NCI-H748 treated with DMSO at 0.1 percent for 48 hours (cell line): ENCODE measurements at regions not wholly inside any gene's neighbourhood (a gene's known extent, or its start where the extent isn't known, plus 50 kb on each side); places are given as distances from the start of the nearest gene placed in this dataset.

Experiments used
- DNase-seq: peaks from one replicate; lab custom pipeline; 2025; lab: John Stamatoyannopoulos, UW

- no peak for DNase-seq
Observed at GRCh38 chr11:115036406-115037180, 358.3 kb downstream of the NXPE2 start.

GRCh38 chr11:115042002-115042401 is 363.7 kb downstream of the NXPE2 start:
- no peak for DNase-seq

DNA sequence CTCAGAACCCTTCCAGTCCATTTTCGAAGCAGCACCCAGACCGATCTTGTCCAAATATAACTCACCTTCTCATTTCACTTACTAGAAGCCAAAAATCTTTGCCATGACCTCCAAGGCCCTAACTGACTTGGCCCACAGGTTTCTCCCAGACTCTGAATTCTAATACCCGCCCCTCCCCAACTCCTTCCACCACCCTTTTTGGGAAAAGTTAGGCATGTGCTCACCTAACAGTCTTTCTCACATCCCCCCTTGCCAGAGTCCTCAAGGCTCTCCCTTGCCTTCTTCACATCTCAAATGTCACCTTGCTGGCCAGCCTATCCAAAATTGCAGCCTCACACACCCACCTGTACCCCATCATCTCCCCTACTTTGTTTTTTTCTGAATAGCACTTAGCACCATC is 369.3 kb downstream of the NXPE2 start:
- no peak for DNase-seq

GRCh38 chr11:115049796-115050195 is 371.5 kb downstream of the NXPE2 start:
- no peak for DNase-seq

DNA sequence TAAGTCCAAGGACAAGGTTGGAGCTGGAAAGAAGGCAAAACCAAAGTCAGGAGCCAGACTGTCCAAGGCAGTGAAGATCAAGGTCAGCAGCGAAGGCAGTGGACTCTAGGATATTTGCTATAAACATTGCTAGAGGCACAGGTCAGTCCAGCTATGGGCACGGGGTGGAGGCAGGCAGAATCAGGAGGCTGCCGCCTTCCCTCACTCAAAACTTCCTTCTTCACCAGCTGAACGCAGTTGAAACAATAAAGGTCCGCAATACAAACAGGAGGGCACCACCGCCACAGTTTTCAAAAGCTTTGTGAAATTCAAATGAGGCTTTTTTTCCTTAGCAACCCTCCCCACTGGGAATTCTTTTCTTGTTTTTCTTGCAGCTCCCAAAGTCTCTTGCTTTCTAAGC is 372.4 kb downstream of the NXPE2 start:
- DNase-seq: no peak

DNA sequence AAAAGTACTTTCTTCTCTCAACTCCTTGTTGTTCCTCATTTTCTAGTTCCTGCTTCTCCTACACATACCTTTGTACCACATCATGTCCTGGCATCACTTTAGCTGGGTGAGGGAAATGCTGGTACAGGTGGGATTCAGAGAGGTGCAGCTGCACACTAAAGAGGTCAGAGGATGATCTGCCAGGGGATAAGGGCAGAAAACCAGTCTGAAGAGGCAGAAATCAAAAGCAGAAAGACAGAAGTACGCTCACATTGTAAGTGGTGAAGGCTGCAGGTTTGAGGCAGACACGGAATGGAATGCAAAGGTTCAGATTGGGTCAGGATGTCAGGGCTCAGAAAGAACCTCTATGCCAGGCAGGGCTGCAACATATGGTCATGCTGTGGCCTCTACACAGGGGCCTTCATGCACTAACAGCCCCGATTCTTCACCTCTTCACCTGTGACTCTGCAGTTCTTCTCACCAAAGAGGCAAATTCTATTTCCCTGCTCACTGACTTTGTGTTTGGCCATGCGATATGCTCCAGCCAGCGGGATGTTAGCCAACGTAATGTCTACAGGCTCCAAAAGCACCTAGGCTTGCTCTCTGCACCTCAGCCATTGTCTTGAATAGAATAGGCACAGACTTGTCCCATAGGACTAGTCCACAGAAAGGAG is 373.7 kb downstream of the NXPE2 start:
- DNase-seq: no peak

- no peak for DNase-seq
Observed at GRCh38 chr11:115052601-115053000, 374.3 kb downstream of the NXPE2 start.

DNA sequence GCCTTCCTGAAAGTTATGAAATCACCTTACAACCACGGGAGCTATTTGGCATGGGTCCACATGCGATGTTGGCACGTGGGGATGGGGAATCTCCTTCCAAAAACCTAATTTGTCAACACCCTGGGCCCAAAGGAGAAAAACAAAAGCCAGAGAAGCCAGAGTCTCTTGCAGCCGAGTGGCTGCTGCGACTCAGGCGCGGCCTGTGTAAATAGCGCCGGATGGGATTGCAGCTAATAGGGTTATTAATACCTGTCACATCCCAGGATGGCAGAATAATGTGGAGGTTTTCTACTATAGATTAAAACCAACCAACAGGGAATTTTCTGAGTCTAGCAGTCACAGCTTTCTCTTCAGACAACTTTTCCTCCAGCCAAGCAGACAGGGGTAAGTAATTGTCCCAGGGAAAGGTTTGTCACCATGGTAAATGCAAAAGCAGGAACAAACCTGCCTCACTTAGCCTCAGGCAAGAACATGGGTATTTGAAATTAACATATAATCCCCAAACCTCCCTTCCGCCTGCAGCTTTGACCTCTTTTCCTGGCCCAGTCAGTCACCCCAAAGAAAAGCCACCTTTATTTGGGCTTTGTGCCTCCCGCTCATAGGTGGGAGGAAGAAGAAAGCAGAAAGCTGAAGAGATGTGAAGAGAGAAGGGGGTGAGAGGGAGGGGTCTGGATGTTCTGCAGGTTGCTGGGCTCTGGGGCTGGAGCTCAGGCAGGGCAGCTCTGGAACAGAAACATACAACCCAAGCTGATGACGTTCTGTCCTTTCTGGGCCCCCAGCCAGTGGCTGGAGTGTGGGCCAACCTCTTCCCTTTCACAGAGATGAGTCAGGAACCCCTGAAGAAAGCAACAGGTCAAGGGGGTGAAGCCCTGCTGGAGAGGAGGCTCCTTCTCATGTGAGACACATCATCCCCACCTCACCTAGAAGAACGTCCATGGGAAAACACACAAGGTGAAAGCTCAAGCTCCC is 376.5 kb downstream of the NXPE2 start:
- peak; percentile 0 for DNase-seq

- no peak for DNase-seq
Observed at GRCh38 chr11:115056514-115056913, 378.2 kb downstream of the NXPE2 start.

- DNase-seq: no peak
Observed at GRCh38 chr11:115060840-115061239, 382.5 kb downstream of the NXPE2 start.

DNA sequence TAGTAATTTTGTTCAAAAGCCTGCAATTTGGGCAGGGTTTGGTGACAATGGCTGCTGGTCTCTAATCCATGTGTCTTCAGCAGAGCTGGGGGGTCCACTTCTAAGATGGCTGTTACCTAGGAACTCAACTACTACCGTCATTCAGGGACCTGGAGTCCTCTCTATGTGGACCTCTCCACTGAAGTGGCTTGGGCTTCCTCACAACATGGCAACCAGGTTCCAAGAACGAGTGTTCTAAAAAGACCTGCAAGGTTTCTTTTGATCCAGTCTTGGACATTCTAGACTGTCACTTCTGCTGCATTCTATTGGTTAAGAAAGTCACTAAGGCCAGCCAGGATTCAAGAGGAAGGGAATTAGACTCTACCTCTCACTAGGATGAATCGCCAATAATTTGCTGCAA is 387.0 kb downstream of the NXPE2 start:
- no peak for DNase-seq

DNA sequence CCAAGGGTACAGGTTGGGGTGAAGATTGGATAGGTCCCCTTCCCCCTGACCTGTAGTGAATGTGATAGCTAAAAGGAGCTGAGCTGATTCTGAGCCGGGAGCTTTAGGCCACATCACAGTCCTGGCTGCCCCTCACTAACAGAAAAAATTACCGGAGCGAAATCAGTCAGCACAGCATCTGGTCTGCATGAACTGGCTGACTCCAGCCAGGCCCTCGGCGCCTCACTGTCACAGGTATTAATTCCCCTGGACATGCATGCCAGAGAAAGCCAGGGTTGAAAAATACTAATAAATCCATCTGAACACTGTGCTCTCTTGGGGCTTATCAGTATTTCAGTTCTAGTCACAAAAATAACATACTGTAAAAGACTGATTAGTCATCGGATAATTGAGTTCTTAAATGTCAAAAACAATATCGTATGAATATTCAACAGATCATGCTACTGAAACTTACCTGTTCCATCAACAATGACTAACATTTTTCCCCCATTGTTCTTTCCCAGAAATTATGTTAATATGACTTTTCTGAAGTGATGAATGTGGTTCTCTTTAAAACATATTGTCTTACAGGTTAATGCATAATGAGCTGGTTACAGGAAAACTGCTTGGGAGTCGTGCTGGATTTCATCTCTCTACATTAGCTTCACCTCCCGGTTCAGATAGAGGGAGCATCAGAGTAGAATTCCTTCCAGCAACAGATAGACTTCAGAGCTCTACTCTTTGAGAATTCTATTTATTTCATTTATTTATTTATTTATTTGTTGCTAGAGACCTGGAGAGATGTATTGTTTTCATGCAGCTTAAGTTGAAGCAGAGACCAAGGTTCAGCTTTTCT is 387.7 kb downstream of the NXPE2 start:
- no peak for DNase-seq

DNA sequence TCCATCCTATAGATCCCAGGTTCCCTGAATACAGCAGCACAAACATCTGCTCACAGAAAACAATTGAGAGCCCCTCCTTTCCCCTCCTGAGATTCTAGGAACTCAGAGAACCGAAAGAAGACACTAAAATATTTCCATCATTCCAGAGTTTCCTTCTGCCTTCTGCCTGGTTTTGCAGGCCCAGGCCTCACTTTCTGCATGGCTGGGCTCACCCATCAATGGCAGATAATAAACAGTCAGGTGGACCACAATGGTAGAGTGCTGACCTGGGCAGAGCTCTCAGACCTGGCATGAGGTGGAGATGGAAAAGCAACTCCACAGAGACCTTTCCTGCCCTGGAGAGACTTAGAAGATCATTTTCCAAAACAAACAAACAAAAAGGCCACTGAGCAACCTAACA is 389.1 kb downstream of the NXPE2 start:
- no peak for DNase-seq

DNA sequence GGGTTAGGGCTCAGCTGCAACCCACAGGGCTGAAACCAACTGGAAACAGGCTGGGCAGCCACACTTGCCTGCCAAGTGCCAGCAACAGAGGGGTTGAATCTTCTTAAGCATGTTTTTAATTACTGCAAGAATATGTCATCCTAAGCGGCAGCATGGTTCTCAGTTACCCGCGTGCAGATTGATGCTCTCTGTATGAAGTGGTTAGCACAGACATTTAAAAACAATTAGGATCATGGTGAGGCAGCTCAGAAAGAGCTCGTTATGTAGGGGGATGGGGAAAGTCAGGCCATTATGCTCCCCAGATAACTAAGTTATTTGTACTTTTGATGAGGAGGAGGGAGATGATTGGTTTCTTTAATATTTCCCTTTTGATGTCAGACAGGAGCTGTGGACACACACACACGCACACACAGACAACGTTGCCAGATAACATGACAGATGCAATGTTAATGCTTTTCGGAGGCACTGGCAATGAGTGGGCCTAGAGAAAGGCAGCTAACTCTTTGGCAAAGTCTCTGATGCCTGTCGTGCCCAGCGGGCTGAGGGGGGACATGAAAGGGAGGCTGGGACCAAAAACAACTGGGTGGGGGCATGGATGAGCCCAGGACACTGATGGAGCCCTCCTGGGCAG is 389.7 kb downstream of the NXPE2 start:
- DNase-seq: no peak

GRCh38 chr11:115069599-115069998 is 391.3 kb downstream of the NXPE2 start:
- DNase-seq: no peak

DNA sequence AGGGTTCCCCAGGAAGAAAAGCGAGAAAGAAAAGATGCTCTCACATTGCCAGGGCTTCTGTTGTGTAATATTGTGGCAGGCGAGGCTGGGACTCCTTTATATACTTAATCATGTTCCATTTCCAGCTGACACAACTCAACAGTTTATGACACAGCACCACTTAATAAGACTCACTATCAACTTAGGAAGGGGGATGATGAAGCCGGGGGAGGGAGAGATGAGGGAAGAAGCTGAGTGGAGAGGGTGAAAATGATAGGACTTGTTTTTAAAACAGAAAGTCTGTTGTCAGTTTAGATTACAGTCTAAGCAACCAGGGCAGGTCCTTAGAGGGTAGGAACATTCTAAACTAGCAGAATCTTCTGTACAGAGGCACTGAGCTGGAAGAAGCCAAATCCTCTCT is 397.0 kb downstream of the NXPE2 start:
- DNase-seq: no peak

DNA sequence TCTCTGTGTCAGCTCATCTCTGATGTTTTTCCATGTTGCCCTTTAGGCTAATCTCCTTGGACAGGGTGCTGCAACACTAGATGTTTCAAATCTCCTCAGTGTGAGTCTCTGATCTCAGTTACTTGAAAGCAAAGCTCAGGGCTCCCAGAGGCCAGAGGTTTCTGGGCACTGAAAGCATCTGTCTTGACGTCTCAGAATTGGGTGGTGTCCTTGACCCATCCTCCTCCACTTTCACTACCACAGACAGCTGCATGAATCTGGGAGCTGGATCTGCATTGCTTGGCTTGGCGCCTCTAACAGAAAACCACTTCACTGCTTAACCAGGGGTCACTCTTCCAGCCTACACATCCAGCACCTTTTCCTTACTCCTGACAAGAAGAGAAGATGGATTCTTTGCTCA is 399.4 kb downstream of the NXPE2 start:
- no peak for DNase-seq

GRCh38 chr11:115078461-115079438 is 400.4 kb downstream of the NXPE2 start:
- peak; percentile 56 for DNase-seq

- no peak for DNase-seq
Observed at GRCh38 chr11:115080923-115081680, 402.8 kb downstream of the NXPE2 start.
